ENCODE measurements at regions not wholly inside any gene's neighbourhood (a gene's known extent, or its start where the extent isn't known, plus 50 kb on each side); places are given as distances from the start of the nearest gene placed in this dataset.
A peak's percentile ranks its signal among the peaks of the same experiment; 100 is the strongest.

- TF ChIP-seq HSF1 (IDR thresholded peaks at IDR 0.05; ENCODE audit: low read depth, low read length) (no peak), RAD21 (IDR thresholded peaks at IDR 0.05; ENCODE audit: insufficient read depth, low read depth, low read length) (peak; percentile 74), IRF3 (IDR thresholded peaks at IDR 0.05) (no peak), CBX3 (IDR thresholded peaks at IDR 0.05; ENCODE audit: borderline replicate concordance, low read depth) (no peak), PML (IDR thresholded peaks at IDR 0.05; ENCODE audit: low read length) (no peak), SMC3 (IDR thresholded peaks at IDR 0.05; ENCODE audit: borderline replicate concordance, low read length) (peak; percentile 83)
These were observed 67.1 kb downstream of the OXSM start (continued) for GRCh38 chr3:25856902-25857518.

DNA sequence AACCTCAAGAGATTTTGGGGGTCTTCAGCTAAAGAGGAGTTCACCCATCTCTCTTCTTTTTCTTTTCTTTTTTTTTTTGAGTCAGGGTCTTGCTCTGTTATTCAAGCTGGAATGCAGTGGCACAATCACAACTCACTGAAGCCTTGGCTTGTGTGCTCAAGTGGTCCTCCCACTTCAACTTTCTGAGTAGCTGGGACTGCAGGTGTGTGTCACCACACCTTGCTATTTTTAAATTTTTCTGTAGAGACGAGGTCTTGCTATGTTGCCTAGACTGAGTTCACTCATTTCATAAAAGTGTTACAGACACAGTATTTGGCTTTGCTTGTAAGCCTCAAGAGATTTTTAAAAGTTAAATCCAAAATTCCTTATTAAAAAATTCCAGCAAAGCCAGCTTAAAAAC lies 71.7 kb downstream of the OXSM start:
- RAD21 ChIA-PET (ENCODE audit: unreplicated experiment): interaction anchor here (0.8 to 1.8 kb wide), 3 partner anchors 43 to 214 kb away, joined by 3 to 7 read pairs (median 3); no protein-coding TSS in a partner anchor
- in situ Hi-C loops (cut with MboI): no loop called here

More for the DNA sequence above, 71.7 kb downstream of the OXSM start:
- H3K36me3 ChIP-seq (ENCODE audit: control insufficient read depth in 2 of 2, insufficient read depth in 2 of 2, low read length in 1 of 2): no peaks in the 10 kb centered on the region
- peaks cover 3% of the 10 kb centered on the region; the same call in 1 of the 2 replicates for H3K4me1 ChIP-seq (ENCODE audit: control insufficient read depth, insufficient read depth, low read length)
- POLR2A ChIA-PET: no interaction called here
- no peak overlapping the region for H2AFZ ChIP-seq (ENCODE audit: control insufficient read depth, low read depth, low read length)
- CTCF ChIA-PET: interaction anchor here (0.6 to 6.5 kb wide), 9 partner anchors 11 to 213 kb away, joined by 3 to 40 read pairs (median 4); no protein-coding TSS in a partner anchor
- H3K27me3 ChIP-seq (replicated peaks in 1 of 2; ENCODE audit: control insufficient read depth in 2 of 2, insufficient read depth in 2 of 2, low read length in 1 of 2): no peaks in the 10 kb centered on the region
- SMC1A ChIA-PET (ENCODE audit: uncharacterized antibody, unreplicated experiment): interaction anchor here (0.8 to 0.9 kb wide), 2 partner anchors 40 to 290 kb away, joined by 3 read pairs; no protein-coding TSS in a partner anchor
- no peak for FAIRE-seq
- H3K4me3 ChIP-seq: no peak overlapping the region
- intact Hi-C loops (cut with micrococcal nuclease; ENCODE audit: unreplicated experiment): no loop called here
- no TSS peak for BruUV-seq (replicated peaks)
- no peak for DNase-seq (ENCODE audit: low read depth, low spot score)
- H3K9ac ChIP-seq (ENCODE audit: control insufficient read depth, insufficient read depth, low read length): no peak overlapping the region
- H3K4me2 ChIP-seq (ENCODE audit: control insufficient read depth, insufficient read depth): no peak overlapping the region
- no peaks in the 10 kb centered on the region for H3K79me2 ChIP-seq (ENCODE audit: control insufficient read depth, insufficient read depth, low read length)
- TF ChIP-seq KLF5 (IDR thresholded peaks at IDR 0.05; ENCODE audit: partially characterized antibody) (no peak), ZNF622 (IDR thresholded peaks at IDR 0.05) (no peak), HSF1 (IDR thresholded peaks at IDR 0.05; ENCODE audit: low read depth, low read length) (no peak), HDAC6 (IDR thresholded peaks at IDR 0.05; ENCODE audit: unreplicated experiment) (no peak)
- TF ChIP-seq, protein P1, sequence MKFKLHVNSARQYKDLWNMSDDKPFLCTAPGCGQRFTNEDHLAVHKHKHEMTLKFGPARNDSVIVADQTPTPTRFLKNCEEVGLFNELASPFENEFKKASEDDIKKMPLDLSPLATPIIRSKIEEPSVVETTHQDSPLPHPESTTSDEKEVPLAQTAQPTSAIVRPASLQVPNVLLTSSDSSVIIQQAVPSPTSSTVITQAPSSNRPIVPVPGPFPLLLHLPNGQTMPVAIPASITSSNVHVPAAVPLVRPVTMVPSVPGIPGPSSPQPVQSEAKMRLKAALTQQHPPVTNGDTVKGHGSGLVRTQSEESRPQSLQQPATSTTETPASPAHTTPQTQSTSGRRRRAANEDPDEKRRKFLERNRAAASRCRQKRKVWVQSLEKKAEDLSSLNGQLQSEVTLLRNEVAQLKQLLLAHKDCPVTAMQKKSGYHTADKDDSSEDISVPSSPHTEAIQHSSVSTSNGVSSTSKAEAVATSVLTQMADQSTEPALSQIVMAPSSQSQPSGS (IDR thresholded peaks at IDR 0.05; ENCODE audit: low read length): no peak
- WGBS (ENCODE audit: insufficient coverage, insufficient replicate concordance, low lambda C conversion rate, missing lambda C conversion rate): 52% methylated on average over 1 of the region's 1 CpG
- H3K9me3 ChIP-seq (replicated peaks; ENCODE audit: control insufficient read depth, insufficient read depth, low read length): no peaks in the 10 kb centered on the region
- H3K27ac ChIP-seq (ENCODE audit: control insufficient read depth, insufficient read depth): no peak overlapping the region
- no peaks in the 10 kb centered on the region for H4K20me1 ChIP-seq (ENCODE audit: control insufficient read depth, insufficient read depth)
- ATAC-seq: no peak
